ENCODE measurements at regions not wholly inside any gene's neighbourhood (a gene's known extent, or its start where the extent isn't known, plus 50 kb on each side); places are given as distances from the start of the nearest gene placed in this dataset.
A peak's percentile ranks its signal among the peaks of the same experiment; 100 is the strongest.

DNA sequence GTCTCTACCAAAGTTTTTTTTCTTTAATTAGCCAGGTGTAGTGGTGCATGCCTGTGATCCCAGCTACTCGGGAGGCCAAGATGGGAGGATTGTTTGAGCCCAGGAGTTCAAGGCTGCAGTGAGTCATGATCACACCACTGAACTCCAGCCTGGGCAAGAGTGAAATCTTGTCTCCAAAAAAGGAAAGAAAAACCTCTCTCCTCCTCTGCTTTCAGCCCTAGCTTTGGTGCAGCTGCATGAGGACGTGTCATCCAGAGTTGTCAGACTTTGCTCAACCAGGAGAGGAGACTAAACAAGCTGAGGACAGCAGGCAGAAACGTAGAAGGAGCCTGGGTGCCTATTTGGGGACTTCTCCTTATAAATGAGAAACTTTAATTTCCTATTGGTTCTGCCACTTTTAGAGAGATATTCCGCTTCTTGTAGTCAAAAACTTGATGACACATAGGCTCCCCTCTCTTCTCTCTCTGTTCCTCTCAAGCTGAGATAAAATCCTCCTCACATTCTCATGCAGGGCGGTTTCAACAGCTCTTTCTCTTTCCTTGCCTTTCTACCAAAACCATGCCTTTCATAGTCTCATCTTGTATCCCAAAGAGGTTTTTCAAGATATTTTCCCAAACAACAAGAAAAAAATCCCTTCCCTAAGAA is 205.4 kb downstream of the ARHGAP12 start:
- 77% methylated on average over 5 of the region's 5 CpGs for WGBS
- H3K36me3 ChIP-seq = no peaks in the 10 kb centered on the region
- no peak for TF ChIP-seq POLR2AphosphoS5 (IDR thresholded peaks at IDR 0.05)
- no peak for TF ChIP-seq CTCF (IDR thresholded peaks at IDR 0.05)
- TF ChIP-seq POLR2A (IDR thresholded peaks at IDR 0.05) = no peak

GRCh38 chr10:31721096-31721495 is 207.5 kb downstream of the ARHGAP12 start:
- no peak overlapping the region for H3K4me3 ChIP-seq
- no peak overlapping the region for H3K27ac ChIP-seq
- no peak for TF ChIP-seq CTCF (IDR thresholded peaks at IDR 0.05)
- no peak for TF ChIP-seq POLR2A (IDR thresholded peaks at IDR 0.05)
- TF ChIP-seq POLR2AphosphoS5 (IDR thresholded peaks at IDR 0.05) = no peak
- intact Hi-C loops (cut with DNase I) = no loop called here
- no peak for DNase-seq (ENCODE audit: low spot score)
- H3K27me3 ChIP-seq (replicated peaks; ENCODE audit: insufficient read depth) = no peaks in the 10 kb centered on the region
- no peaks in the 10 kb centered on the region for H3K9me3 ChIP-seq
- WGBS = 68% methylated on average over 5 of the region's 5 CpGs
- H3K4me1 ChIP-seq (replicated peaks) = no peaks in the 10 kb centered on the region
- no peaks in the 10 kb centered on the region for H3K36me3 ChIP-seq

More for the DNA sequence above, 205.4 kb downstream of the ARHGAP12 start:
- intact Hi-C loops (cut with DNase I) = no loop called here
- Histone ChIP-seq H3K4me1 (replicated peaks) (no peaks in the 10 kb centered on the region), H3K4me3 (no peak overlapping the region), H3K27me3 (replicated peaks; ENCODE audit: insufficient read depth) (no peaks in the 10 kb centered on the region), H3K27ac (no peak overlapping the region), H3K9me3 (no peaks in the 10 kb centered on the region)
- no peak for DNase-seq (ENCODE audit: low spot score)

GRCh38 chr10:31720546-31720945 is 208.1 kb downstream of the ARHGAP12 start:
- TF ChIP-seq POLR2A (IDR thresholded peaks at IDR 0.05) = no peak
- WGBS = 81% methylated on average over 1 of the region's 1 CpG

GRCh38 chr10:31709476-31709875 is 219.2 kb downstream of the ARHGAP12 start:
- H3K4me1 ChIP-seq (replicated peaks) = no peaks in the 10 kb centered on the region
- TF ChIP-seq CTCF (IDR thresholded peaks at IDR 0.05) (no peak), POLR2A (IDR thresholded peaks at IDR 0.05) (no peak), POLR2AphosphoS5 (IDR thresholded peaks at IDR 0.05) (no peak)
- DNase-seq (ENCODE audit: low spot score) = no peak
- intact Hi-C loops (cut with DNase I) = loop anchor here (5.0 kb wide), 1 partner anchor 48 kb away; no protein-coding TSS in a partner anchor
- H3K27ac ChIP-seq = no peak overlapping the region
- no peak overlapping the region for H3K4me3 ChIP-seq
- H3K27me3 ChIP-seq (replicated peaks; ENCODE audit: insufficient read depth) = no peaks in the 10 kb centered on the region
- no peaks in the 10 kb centered on the region for H3K36me3 ChIP-seq
- H3K9me3 ChIP-seq = no peaks in the 10 kb centered on the region

More at GRCh38 chr10:31720546-31720945, 208.1 kb downstream of the ARHGAP12 start:
- Histone ChIP-seq H3K4me3 (no peak overlapping the region), H3K4me1 (replicated peaks) (no peaks in the 10 kb centered on the region), H3K27ac (no peak overlapping the region), H3K9me3 (no peaks in the 10 kb centered on the region), H3K27me3 (replicated peaks; ENCODE audit: insufficient read depth) (no peaks in the 10 kb centered on the region), H3K36me3 (no peaks in the 10 kb centered on the region)
- intact Hi-C loops (cut with DNase I) = no loop called here
- DNase-seq (ENCODE audit: low spot score) = no peak

DNA sequence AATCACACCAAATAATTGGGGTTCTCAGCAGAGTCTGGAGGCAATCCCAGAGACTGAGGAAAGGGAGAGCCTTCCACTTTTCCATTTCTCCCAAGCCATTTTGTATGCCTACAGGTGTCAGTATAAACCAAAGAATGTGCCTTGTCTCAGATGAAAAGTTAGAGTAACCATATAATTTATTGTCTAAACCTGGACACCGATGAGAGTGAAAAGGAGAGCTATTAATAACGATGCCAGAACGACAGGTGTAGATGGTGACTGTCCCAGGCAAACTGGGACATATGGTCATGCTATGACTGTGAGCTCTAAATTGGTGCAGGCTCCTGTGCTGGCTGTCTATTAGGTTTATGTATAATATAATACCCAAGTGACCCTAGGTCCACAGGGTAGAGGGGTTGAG is 219.6 kb downstream of the ARHGAP12 start:
- no peaks in the 10 kb centered on the region for H3K36me3 ChIP-seq
- no peaks in the 10 kb centered on the region for H3K27me3 ChIP-seq (replicated peaks; ENCODE audit: insufficient read depth)
- H3K9me3 ChIP-seq = no peaks in the 10 kb centered on the region
- no peak overlapping the region for H3K4me3 ChIP-seq
- intact Hi-C loops (cut with DNase I) = loop anchor here (5.0 kb wide), 1 partner anchor 48 kb away; no protein-coding TSS in a partner anchor
- WGBS = 36% methylated on average over 3 of the region's 3 CpGs
- H3K4me1 ChIP-seq (replicated peaks) = no peaks in the 10 kb centered on the region
- no peak for DNase-seq (ENCODE audit: low spot score)
- H3K27ac ChIP-seq = no peak overlapping the region
- TF ChIP-seq POLR2AphosphoS5 (IDR thresholded peaks at IDR 0.05) (no peak), POLR2A (IDR thresholded peaks at IDR 0.05) (no peak), CTCF (IDR thresholded peaks at IDR 0.05) (peak in 3 of 4 experiments; percentile 11 to 34 (median 11))
